Endothelial cell of umbilical vein (primary cell): ENCODE measurements at regions not wholly inside any gene's neighbourhood (a gene's known extent, or its start where the extent isn't known, plus 50 kb on each side); places are given as distances from the start of the nearest gene placed in this dataset.

ENCODE experiments used
- POLR2AphosphoS5 ChIP-seq: IDR thresholded peaks from 2 replicates; pipeline ENCODE4 v1.6.1; 2012; ENCODE audit warnings: low read depth, mild to moderate bottlenecking, control low read depth, low read length, moderate library complexity; ENCODE audit not compliant: insufficient read depth
- TF ChIP-seq, protein P1 (sequence below), 2 donors: IDR thresholded peaks; 1 replicate in 1 of 2; 2 replicates in 1 of 2; pipeline ENCODE4 v1.5.1; 2011; ENCODE audit warnings: low read length in 2 of 2, mild to moderate bottlenecking in 2 of 2, moderate library complexity in 2 of 2, control low read depth in 1 of 2, inconsistent platforms in 1 of 2, low read depth in 1 of 2; ENCODE audit not compliant: insufficient read depth in 1 of 2; ENCODE audit errors: extremely low read depth in 1 of 2

DNA sequence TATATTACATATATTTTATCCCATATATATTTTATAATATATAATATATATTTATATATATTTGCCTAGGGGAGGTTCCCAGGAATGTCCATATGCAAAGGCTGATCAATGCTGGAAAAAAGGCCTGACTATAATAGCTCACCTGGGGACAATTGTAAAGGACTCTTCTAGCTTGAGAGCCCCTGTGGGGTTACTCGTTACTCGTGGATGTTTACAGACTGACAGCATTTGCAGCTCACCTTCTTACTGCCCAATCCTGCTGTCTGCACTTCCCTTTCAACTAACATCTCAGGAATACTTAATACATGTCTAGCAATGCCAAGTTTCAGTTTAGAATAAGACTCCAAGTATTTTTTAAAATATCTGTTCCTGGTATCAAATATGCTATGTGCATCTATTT is 1365.4 kb upstream of the RAG2 start:
- TF ChIP-seq, protein P1, sequence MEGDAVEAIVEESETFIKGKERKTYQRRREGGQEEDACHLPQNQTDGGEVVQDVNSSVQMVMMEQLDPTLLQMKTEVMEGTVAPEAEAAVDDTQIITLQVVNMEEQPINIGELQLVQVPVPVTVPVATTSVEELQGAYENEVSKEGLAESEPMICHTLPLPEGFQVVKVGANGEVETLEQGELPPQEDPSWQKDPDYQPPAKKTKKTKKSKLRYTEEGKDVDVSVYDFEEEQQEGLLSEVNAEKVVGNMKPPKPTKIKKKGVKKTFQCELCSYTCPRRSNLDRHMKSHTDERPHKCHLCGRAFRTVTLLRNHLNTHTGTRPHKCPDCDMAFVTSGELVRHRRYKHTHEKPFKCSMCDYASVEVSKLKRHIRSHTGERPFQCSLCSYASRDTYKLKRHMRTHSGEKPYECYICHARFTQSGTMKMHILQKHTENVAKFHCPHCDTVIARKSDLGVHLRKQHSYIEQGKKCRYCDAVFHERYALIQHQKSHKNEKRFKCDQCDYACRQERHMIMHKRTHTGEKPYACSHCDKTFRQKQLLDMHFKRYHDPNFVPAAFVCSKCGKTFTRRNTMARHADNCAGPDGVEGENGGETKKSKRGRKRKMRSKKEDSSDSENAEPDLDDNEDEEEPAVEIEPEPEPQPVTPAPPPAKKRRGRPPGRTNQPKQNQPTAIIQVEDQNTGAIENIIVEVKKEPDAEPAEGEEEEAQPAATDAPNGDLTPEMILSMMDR (IDR thresholded peaks at IDR 0.05; ENCODE audit: extremely low read depth in 1 of 2, insufficient read depth in 1 of 2, low read depth in 1 of 2, low read length in 2 of 2), result no peak
- TF ChIP-seq POLR2AphosphoS5, result no peak
